NB4 (cell line): ENCODE measurements at regions not wholly inside any gene's neighbourhood (a gene's known extent, or its start where the extent isn't known, plus 50 kb on each side); places are given as distances from the start of the nearest gene placed in this dataset.
A peak's percentile ranks its signal among the peaks of the same experiment; 100 is the strongest.

ENCODE experiments used
- DNase-seq: peaks from one replicate; pipeline ENCODE4 v3.0.0; 2010; ENCODE audit warnings: low read depth
- H3K4me3 ChIP-seq: one replicate; pipeline ENCODE4 v1.5.1; 2011; ENCODE audit warnings: mild to moderate bottlenecking, low read depth, low read length, moderate library complexity
- CTCF ChIP-seq: IDR thresholded peaks from one replicate; pipeline ENCODE4 v1.5.1; 2012; ENCODE audit warnings: low read depth, low read length
- MAX ChIP-seq: IDR thresholded peaks from 2 replicates; pipeline ENCODE4 v1.6.1; 2011; ENCODE audit warnings: low read depth, low read length
- MYC ChIP-seq: IDR thresholded peaks from 2 replicates; pipeline ENCODE4 v1.6.1; 2011; ENCODE audit warnings: low read depth, low read length
- POLR2A ChIP-seq: IDR thresholded peaks from 2 replicates; pipeline ENCODE4 v1.6.1; 2011; ENCODE audit warnings: mild to moderate bottlenecking; ENCODE audit not compliant: insufficient read length; ENCODE audit errors: extremely low read depth

- no peak for TF ChIP-seq MYC
- TF ChIP-seq MAX = no peak
- TF ChIP-seq CTCF = no peak
- TF ChIP-seq POLR2A = no peak
- no peak overlapping the region for H3K4me3 ChIP-seq
- no peak for DNase-seq
These were observed 1095.5 kb downstream of the PLA2G4A start for GRCh38 chr1:187924252-187924651.

- TF ChIP-seq CTCF = no peak
- no peak for DNase-seq
- no peak overlapping the region for H3K4me3 ChIP-seq
These were observed 1099.5 kb downstream of the PLA2G4A start for GRCh38 chr1:187928288-187928687.

- no peak overlapping the region for H3K4me3 ChIP-seq
- TF ChIP-seq MAX (no peak), CTCF (no peak), MYC (no peak), POLR2A (no peak)
- no peak for DNase-seq
These were observed 1099.9 kb downstream of the PLA2G4A start for GRCh38 chr1:187928696-187929095.

- no peak for TF ChIP-seq POLR2A
- TF ChIP-seq CTCF = no peak
- TF ChIP-seq MAX = no peak
- TF ChIP-seq MYC = no peak
- no peak overlapping the region for H3K4me3 ChIP-seq
- no peak for DNase-seq
These were observed 1103.0 kb downstream of the PLA2G4A start for GRCh38 chr1:187931776-187932175.

GRCh38 chr1:187933562-187934419, 1105.0 kb downstream of the PLA2G4A start:
- no peak overlapping the region for H3K4me3 ChIP-seq
- peak; percentile 20 for DNase-seq
- TF ChIP-seq MAX (no peak), POLR2A (no peak), MYC (no peak), CTCF (no peak)

- TF ChIP-seq MAX = no peak
- no peak for TF ChIP-seq POLR2A
- TF ChIP-seq MYC = no peak
- TF ChIP-seq CTCF = no peak
- no peak overlapping the region for H3K4me3 ChIP-seq
- DNase-seq = no peak
These were observed 1107.9 kb downstream of the PLA2G4A start for GRCh38 chr1:187936667-187937066.
